NCI-H524 (cell line): ENCODE measurements at regions not wholly inside any gene's neighbourhood (a gene's known extent, or its start where the extent isn't known, plus 50 kb on each side); places are given as distances from the start of the nearest gene placed in this dataset.

Experiments used
- DNase-seq, 2 experiments: peaks; one replicate each; lab custom pipeline; 2025; lab: John Stamatoyannopoulos, UW

GRCh38 chr6:14031516-14031915 is 86.1 kb upstream of the CD83 start:
- DNase-seq, result no peak

- DNase-seq, result no peak
Observed at GRCh38 chr6:14035071-14035847, 82.3 kb upstream of the CD83 start.

- DNase-seq, result no peak
Observed at GRCh38 chr6:14035874-14036273, 81.7 kb upstream of the CD83 start.

- no peak for DNase-seq
Observed at GRCh38 chr6:14036911-14037310, 80.7 kb upstream of the CD83 start.

- DNase-seq, result peak in 1 of 2 experiments; percentile 12
Observed at GRCh38 chr6:14037402-14038277, 79.9 kb upstream of the CD83 start.

- DNase-seq, result peak in 1 of 2 experiments; percentile 54
Observed at GRCh38 chr6:14038467-14039437, 78.8 kb upstream of the CD83 start.

- no peak for DNase-seq
Observed at GRCh38 chr6:14040042-14040441, 77.5 kb upstream of the CD83 start.

GRCh38 chr6:14046476-14047068 is 71.0 kb upstream of the CD83 start:
- DNase-seq, result peak in 1 of 2 experiments; percentile 54

GRCh38 chr6:14047151-14047740 is 70.3 kb upstream of the CD83 start:
- DNase-seq, result no peak

- DNase-seq, result no peak
Observed at GRCh38 chr6:14048837-14049236, 68.7 kb upstream of the CD83 start.

- DNase-seq, result no peak
Observed at GRCh38 chr6:14051355-14051754, 66.2 kb upstream of the CD83 start.

GRCh38 chr6:14053811-14054210 is 63.8 kb upstream of the CD83 start:
- DNase-seq, result no peak

- DNase-seq, result no peak
Observed at GRCh38 chr6:14055541-14055940, 62.0 kb upstream of the CD83 start.

- DNase-seq, result no peak
Observed at GRCh38 chr6:14058029-14058695, 59.4 kb upstream of the CD83 start.

- DNase-seq, result no peak
Observed at GRCh38 chr6:14058735-14059134, 58.8 kb upstream of the CD83 start.

GRCh38 chr6:14059791-14060436 is 57.7 kb upstream of the CD83 start:
- peak in 1 of 2 experiments; percentile 51 for DNase-seq

GRCh38 chr6:14060971-14061370 is 56.6 kb upstream of the CD83 start:
- DNase-seq, result no peak

- DNase-seq, result no peak
Observed at GRCh38 chr6:14061643-14062042, 55.9 kb upstream of the CD83 start.

- DNase-seq, result no peak
Observed at GRCh38 chr6:14062345-14063029, 55.1 kb upstream of the CD83 start.
